Stomach (tissue), 8 donors: ENCODE measurements at regions not wholly inside any gene's neighbourhood (a gene's known extent, or its start where the extent isn't known, plus 50 kb on each side); places are given as distances from the start of the nearest gene placed in this dataset.

Source experiments
- DNase-seq, 2 donors: peaks; one replicate each; pipeline versions ENCODE4 v3.0.0 to v3.0.0-alpha.2; 2013 to 2019
- H3K27ac ChIP-seq, 5 donors: fragments of 200-600 bp in 4 of 5; sonication (generic) in 4 of 5; one replicate each; pipeline ENCODE4 v1.5.1; 2013 to 2019; ENCODE audit warnings: mild to moderate bottlenecking in 1 of 5, moderate library complexity in 1 of 5
- H3K27me3 ChIP-seq, 3 donors: fragments of 200-600 bp; sonication (generic); one replicate each; pipeline ENCODE4 v1.5.1; 2017 to 2019; ENCODE audit warnings: mixed run types in 1 of 3
- H3K36me3 ChIP-seq, 4 donors: fragments of 200-600 bp; sonication (generic); 1 replicate in 3 of 4; 2 replicates in 1 of 4; pipeline ENCODE4 v1.5.1; 2016 to 2019
- H3K4me1 ChIP-seq, 4 donors: fragments of 200-600 bp; sonication (generic); one replicate each; pipeline ENCODE4 v1.5.1; 2016 to 2019
- H3K4me3 ChIP-seq, 4 donors: fragments of 200-600 bp; sonication (generic) in 3 of 4; one replicate each; pipeline ENCODE4 v1.5.1; 2016 to 2019; ENCODE audit warnings: mild to moderate bottlenecking in 1 of 4
- H3K9me3 ChIP-seq, 4 donors: fragments of 200-600 bp; sonication (generic); one replicate each; pipeline ENCODE4 v1.5.1; 2016 to 2019
- EP300 ChIP-seq: sonication (generic); formaldehyde crosslinking; IDR thresholded peaks from one replicate; pipeline ENCODE4 v1.6.1; 2017; ENCODE audit warnings: antibody characterized with exemption
- POLR2A ChIP-seq, 4 donors: fragments of 450-650 bp; IDR thresholded peaks; one replicate each; pipeline ENCODE4 v1.6.1; 2016; ENCODE audit warnings: antibody characterized with exemption in 4 of 4, control low read depth in 2 of 4, mild to moderate bottlenecking in 1 of 4, moderate library complexity in 1 of 4
- POLR2AphosphoS5 ChIP-seq, 3 donors: sonication (generic); formaldehyde crosslinking; IDR thresholded peaks; one replicate each; pipeline ENCODE4 v1.6.1; 2016; ENCODE audit warnings: antibody characterized with exemption in 3 of 3
- WGBS, 5 donors: extraction: QIAGEN DNeasy Blood & Tissue Kit in 3 of 5; methylation state at CpG; one replicate each; pipeline versions ENCODE4 v1.1.5 to v1.1.7; 2013 to 2018; 5-methylcytosine and 5-hydroxymethylcytosine counted together
- intact Hi-C: fragments of 100-400 bp; cut with DNase I; formaldehyde crosslinking; loops from one replicate; pipeline ENCODE4 v1.15.1; 2023; ENCODE audit warnings: low total_unique reads
- TF ChIP-seq, protein P1 (sequence below), 7 experiments: fragments of 450-650 bp in 4 of 7; fragments of 200-600 bp in 3 of 7; sonication (generic) in 3 of 7; IDR thresholded peaks; one replicate each; pipeline ENCODE4 v1.5.1; 2016 to 2019; ENCODE audit warnings: antibody characterized with exemption in 7 of 7, control low read depth in 2 of 7, mild to moderate bottlenecking in 1 of 7
- donor health status: healthy with polysubstance abuse.
- donor health status: Bipolar disorder and iron deficiency.
- donor health status: healthy.

DNA sequence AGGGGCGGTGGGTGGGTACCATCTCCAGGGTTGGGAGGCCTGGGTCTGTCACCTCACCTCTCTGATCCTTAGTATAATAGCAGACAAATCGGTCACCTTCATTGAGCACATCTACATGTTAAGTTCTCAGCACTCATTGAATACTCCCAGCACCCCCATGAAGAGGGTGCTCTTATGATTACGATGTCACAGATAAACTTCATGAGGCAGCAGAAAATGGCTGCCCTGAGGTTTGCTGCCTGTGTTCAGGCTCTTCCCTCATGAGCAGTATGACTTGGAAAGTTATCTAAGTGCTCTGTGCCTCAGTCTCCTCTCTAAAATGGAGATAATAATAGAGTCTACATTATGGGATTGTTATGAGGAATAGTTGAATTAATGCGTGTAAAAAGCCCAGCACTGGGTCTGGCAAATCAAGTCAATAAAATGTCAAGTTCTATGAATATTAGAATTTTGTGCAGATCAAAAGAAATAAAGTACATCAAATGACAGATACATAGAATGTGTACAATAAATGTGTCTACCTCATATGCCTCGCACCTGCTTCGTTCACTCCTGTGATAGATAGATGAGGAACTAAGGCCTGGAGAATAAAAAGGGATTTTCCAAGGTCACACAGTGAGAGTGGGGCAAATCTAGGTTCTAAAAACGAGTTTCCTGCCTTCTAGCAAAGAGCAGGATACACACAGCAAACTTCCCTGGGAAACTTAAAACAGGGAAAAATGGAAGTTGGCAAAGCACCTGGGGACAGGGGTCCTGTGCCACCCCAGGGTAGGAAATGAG, 142.2 kb upstream of the MRPS22 start:
- H3K36me3 ChIP-seq = no peaks in the 10 kb centered on the region

DNA sequence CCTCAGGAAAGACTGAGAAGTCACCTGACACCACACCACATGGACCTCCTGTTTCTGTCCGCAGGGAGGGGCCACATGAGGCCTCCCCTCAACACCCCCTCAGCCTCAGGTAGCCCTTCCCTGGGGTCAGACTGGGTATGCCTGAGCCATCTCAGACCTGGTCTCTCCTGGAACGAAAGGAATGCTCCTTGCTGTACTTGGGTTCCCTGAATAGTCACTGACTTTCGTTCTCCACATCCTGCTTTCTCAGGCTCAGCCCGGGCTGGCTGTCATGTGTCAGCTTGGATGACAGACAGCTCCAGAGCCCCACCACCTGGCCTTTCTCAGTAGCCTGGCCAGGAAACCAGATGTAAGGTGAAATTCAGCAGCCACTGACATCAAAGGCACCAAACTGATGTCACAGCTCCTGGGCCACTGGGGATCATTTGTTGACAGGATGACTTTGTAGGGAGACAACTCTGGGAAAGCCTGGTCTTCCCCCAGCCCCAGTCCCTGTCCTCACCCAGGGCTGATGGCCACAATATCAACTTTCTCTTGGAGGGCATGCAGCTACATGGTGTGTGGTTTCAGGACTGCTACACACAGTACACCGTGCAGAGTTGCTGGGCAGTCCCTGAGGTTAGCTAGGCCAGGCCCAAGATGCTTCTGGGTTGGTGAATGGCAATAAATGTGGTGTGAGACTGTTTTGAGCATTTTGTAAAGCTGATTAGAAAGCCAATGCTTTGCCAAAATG, 141.4 kb upstream of the MRPS22 start:
- no peak overlapping the region for H3K27ac ChIP-seq
- no peaks in the 10 kb centered on the region for H3K9me3 ChIP-seq
- intact Hi-C loops = no loop called here
- H3K4me3 ChIP-seq = no peak overlapping the region
- 29 to 44% (median 34%) methylated on average over 5 of the region's 5 CpGs for WGBS, 5 donors
- H3K36me3 ChIP-seq = no peaks in the 10 kb centered on the region
- peak in 1 of 2 donors; percentile 61 for DNase-seq
- H3K4me1 ChIP-seq = peaks cover 0 to 4% (median 0%) of the 10 kb centered on the region in 4 donors
- H3K27me3 ChIP-seq = peaks cover 0 to 6% (median 0%) of the 10 kb centered on the region in 3 donors
- no peak for TF ChIP-seq EP300
- TF ChIP-seq, protein P1, sequence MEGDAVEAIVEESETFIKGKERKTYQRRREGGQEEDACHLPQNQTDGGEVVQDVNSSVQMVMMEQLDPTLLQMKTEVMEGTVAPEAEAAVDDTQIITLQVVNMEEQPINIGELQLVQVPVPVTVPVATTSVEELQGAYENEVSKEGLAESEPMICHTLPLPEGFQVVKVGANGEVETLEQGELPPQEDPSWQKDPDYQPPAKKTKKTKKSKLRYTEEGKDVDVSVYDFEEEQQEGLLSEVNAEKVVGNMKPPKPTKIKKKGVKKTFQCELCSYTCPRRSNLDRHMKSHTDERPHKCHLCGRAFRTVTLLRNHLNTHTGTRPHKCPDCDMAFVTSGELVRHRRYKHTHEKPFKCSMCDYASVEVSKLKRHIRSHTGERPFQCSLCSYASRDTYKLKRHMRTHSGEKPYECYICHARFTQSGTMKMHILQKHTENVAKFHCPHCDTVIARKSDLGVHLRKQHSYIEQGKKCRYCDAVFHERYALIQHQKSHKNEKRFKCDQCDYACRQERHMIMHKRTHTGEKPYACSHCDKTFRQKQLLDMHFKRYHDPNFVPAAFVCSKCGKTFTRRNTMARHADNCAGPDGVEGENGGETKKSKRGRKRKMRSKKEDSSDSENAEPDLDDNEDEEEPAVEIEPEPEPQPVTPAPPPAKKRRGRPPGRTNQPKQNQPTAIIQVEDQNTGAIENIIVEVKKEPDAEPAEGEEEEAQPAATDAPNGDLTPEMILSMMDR (IDR thresholded peaks at IDR 0.05) = no peak
- TF ChIP-seq POLR2A (IDR thresholded peaks at IDR 0.05) = no peak
- TF ChIP-seq POLR2AphosphoS5 (IDR thresholded peaks at IDR 0.05) = no peak

More for the DNA sequence above, 142.2 kb upstream of the MRPS22 start:
- Histone ChIP-seq H3K27me3 (peaks cover 0 to 6% (median 0%) of the 10 kb centered on the region in 3 donors), H3K4me3 (no peak overlapping the region), H3K9me3 (peaks cover 0 to 4% (median 1%) of the 10 kb centered on the region in 4 donors), H3K4me1 (peaks cover 0 to 4% (median 0%) of the 10 kb centered on the region in 4 donors), H3K27ac (no peak overlapping the region)
- 76 to 82% (median 80%) methylated on average over 7 of the region's 7 CpGs for WGBS, 5 donors
- intact Hi-C loops = no loop called here
- no peak for TF ChIP-seq POLR2AphosphoS5 (IDR thresholded peaks at IDR 0.05)
- TF ChIP-seq POLR2A (IDR thresholded peaks at IDR 0.05) = no peak
- TF ChIP-seq, protein P1 (IDR thresholded peaks at IDR 0.05) = no peak
- TF ChIP-seq EP300 = no peak
- DNase-seq = no peak

DNA sequence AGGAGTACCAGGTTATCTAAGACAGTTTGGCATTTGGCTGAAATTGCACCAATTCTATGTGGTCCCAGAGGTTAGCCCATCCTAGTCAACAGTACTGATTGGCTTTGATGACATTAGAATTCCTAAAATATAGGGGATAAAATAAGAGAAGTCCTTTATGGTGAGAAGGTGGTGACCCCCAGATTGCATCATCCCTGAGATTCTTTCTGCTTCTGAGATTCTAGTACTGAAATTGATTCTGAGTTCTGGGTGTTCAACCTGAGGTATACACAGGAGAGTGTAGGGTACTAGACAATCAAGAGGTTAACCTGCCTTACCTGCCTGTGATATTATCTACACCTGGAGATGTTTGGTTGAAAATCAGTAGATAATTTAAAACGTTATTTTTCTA, 140.9 kb upstream of the MRPS22 start:
- intact Hi-C loops = no loop called here
- no peak overlapping the region for H3K4me3 ChIP-seq
- H3K36me3 ChIP-seq = no peaks in the 10 kb centered on the region
- peaks cover 0 to 4% (median 0%) of the 10 kb centered on the region in 4 donors for H3K4me1 ChIP-seq
- 36 to 47% (median 42%) methylated on average over 1 of the region's 1 CpG for WGBS, 5 donors
- no peak overlapping the region for H3K27ac ChIP-seq
- H3K27me3 ChIP-seq = peaks cover 0 to 6% (median 0%) of the 10 kb centered on the region in 3 donors
- TF ChIP-seq EP300 (no peak), POLR2A (IDR thresholded peaks at IDR 0.05) (no peak)
- no peak for DNase-seq
- H3K9me3 ChIP-seq = no peaks in the 10 kb centered on the region

DNA sequence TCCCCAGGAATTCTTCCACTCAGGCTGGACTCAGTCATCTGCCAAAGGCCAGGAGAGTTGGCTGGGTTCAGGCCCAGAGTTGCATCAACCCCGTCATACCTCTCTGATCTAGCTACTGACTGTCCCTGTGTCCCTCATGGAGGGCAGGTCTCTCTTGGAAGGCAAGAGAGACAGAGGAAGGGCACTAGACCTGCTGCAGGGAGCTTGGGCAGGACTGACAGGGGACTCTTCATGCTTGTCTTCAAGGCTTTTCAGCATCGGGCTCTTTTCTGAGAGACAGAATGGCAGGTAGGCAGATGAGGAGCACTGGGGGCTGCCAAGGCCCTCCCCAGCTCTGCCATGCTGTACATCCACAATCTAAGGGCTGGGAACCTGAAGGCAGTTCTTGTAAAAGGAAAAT, 140.1 kb upstream of the MRPS22 start:
- no peaks in the 10 kb centered on the region for H3K36me3 ChIP-seq
- intact Hi-C loops = no loop called here
- TF ChIP-seq EP300 = no peak
- no peak for TF ChIP-seq POLR2A (IDR thresholded peaks at IDR 0.05)
- no peak for TF ChIP-seq POLR2AphosphoS5 (IDR thresholded peaks at IDR 0.05)
- TF ChIP-seq, protein P1 (IDR thresholded peaks at IDR 0.05) = no peak

More for the DNA sequence above, 140.1 kb upstream of the MRPS22 start:
- no peak for DNase-seq
- 85 to 94% (median 92%) methylated on average over 2 of the region's 2 CpGs for WGBS, 5 donors
- Histone ChIP-seq H3K4me1 (peaks cover 0 to 4% (median 0%) of the 10 kb centered on the region in 4 donors), H3K27me3 (peaks cover 0 to 6% (median 0%) of the 10 kb centered on the region in 3 donors), H3K27ac (no peak overlapping the region), H3K4me3 (no peak overlapping the region), H3K9me3 (no peaks in the 10 kb centered on the region)
